Inflammatory macrophage (primary cell): ENCODE measurements at regions not wholly inside any gene's neighbourhood (a gene's known extent, or its start where the extent isn't known, plus 50 kb on each side); places are given as distances from the start of the nearest gene placed in this dataset.
"Not testable (repeated sequence)": the region's sequence is repeated elsewhere in the genome, so short reads cannot be mapped to it uniquely, and the experiment has no call there.

Experiments
- DNase-seq, 2 donors: peaks; one replicate each; pipeline ENCODE4 v3.0.0-alpha.2; 2020 to 2022

GRCh38 chr20:18876394-18876793 lies 62.8 kb downstream of the SCP2D1 start:
- not testable (repeated sequence) for DNase-seq

GRCh38 chr20:18879262-18879661 lies 65.7 kb downstream of the SCP2D1 start:
- no peak for DNase-seq

GRCh38 chr20:18886756-18887155 lies 73.2 kb downstream of the SCP2D1 start:
- DNase-seq = no peak

GRCh38 chr20:18901980-18902737 lies 88.6 kb downstream of the SCP2D1 start:
- no peak for DNase-seq

GRCh38 chr20:18904192-18904591 lies 90.6 kb downstream of the SCP2D1 start:
- DNase-seq = no peak

- peak; percentile 7 for DNase-seq
These were observed 91.0 kb downstream of the SCP2D1 start for GRCh38 chr20:18904624-18905023.

- no peak for DNase-seq
These were observed 92.5 kb downstream of the SCP2D1 start for GRCh38 chr20:18906046-18906445.

- no peak for DNase-seq
These were observed 93.8 kb downstream of the SCP2D1 start for GRCh38 chr20:18907353-18907752.

- DNase-seq = no peak
These were observed 94.5 kb downstream of the SCP2D1 start for GRCh38 chr20:18908109-18908508.

GRCh38 chr20:18909254-18909653 lies 95.7 kb downstream of the SCP2D1 start:
- no peak for DNase-seq

- DNase-seq = no peak
These were observed 100.1 kb downstream of the SCP2D1 start for GRCh38 chr20:18913701-18914100.

GRCh38 chr20:18914796-18915195 lies 101.2 kb downstream of the SCP2D1 start:
- DNase-seq = no peak

GRCh38 chr20:18916886-18917750 lies 103.5 kb downstream of the SCP2D1 start:
- DNase-seq = no peak

GRCh38 chr20:18919996-18920395 lies 106.4 kb downstream of the SCP2D1 start:
- DNase-seq = no peak

GRCh38 chr20:18921291-18921690 lies 107.7 kb downstream of the SCP2D1 start:
- no peak for DNase-seq

- DNase-seq = no peak
These were observed 108.7 kb downstream of the SCP2D1 start for GRCh38 chr20:18922251-18922650.

GRCh38 chr20:18922898-18923297 lies 109.3 kb downstream of the SCP2D1 start:
- no peak for DNase-seq

- no peak for DNase-seq
These were observed 113.4 kb downstream of the SCP2D1 start for GRCh38 chr20:18926965-18927364.

- DNase-seq = no peak
These were observed 115.0 kb downstream of the SCP2D1 start for GRCh38 chr20:18928626-18929025.

GRCh38 chr20:18929800-18930199 lies 116.2 kb downstream of the SCP2D1 start:
- DNase-seq = no peak

GRCh38 chr20:18943542-18943941 lies 130.0 kb downstream of the SCP2D1 start:
- no peak for DNase-seq

GRCh38 chr20:18956890-18957289 lies 143.3 kb downstream of the SCP2D1 start:
- no peak for DNase-seq

- DNase-seq = no peak
These were observed 143.7 kb downstream of the SCP2D1 start for GRCh38 chr20:18957328-18957727.

- DNase-seq = no peak
These were observed 157.5 kb downstream of the SCP2D1 start for GRCh38 chr20:18971121-18971520.
